Gastroesophageal sphincter (tissue), 3 donors: ENCODE measurements at regions not wholly inside any gene's neighbourhood (a gene's known extent, or its start where the extent isn't known, plus 50 kb on each side); places are given as distances from the start of the nearest gene placed in this dataset.
"Not testable (repeated sequence)": the region's sequence is repeated elsewhere in the genome, so short reads cannot be mapped to it uniquely, and the experiment has no call there.

ENCODE experiments used
- CTCF ChIP-seq, 4 experiments: fragments of 200-600 bp in 2 of 4; fragments of 450-650 bp in 2 of 4; sonication (generic) in 1 of 4; IDR thresholded peaks; one replicate each; pipeline ENCODE4 v1.5.1; 2017 to 2019; ENCODE audit warnings: antibody characterized with exemption in 4 of 4, mild to moderate bottlenecking in 2 of 4, moderate library complexity in 2 of 4
- POLR2AphosphoS5 ChIP-seq: sonication (generic); formaldehyde crosslinking; IDR thresholded peaks from one replicate; pipeline ENCODE4 v1.6.1; 2017; ENCODE audit warnings: antibody characterized with exemption

- TF ChIP-seq CTCF (IDR thresholded peaks at IDR 0.05); POLR2AphosphoS5: not testable (repeated sequence)
Observed at GRCh38 chrX:131893857-131894256, 129.2 kb upstream of the STK26 start.
